Effector memory CD8-positive, alpha-beta T cell (primary cell): ENCODE measurements at regions not wholly inside any gene's neighbourhood (a gene's known extent, or its start where the extent isn't known, plus 50 kb on each side); places are given as distances from the start of the nearest gene placed in this dataset.

Experiments
- ATAC-seq: fragments of 150-1000 bp; cut with Tn5 transposase; replicated peaks from 2 replicates; pipeline ENCODE4 v1.10.0; 2021; ENCODE audit warnings: mild to moderate bottlenecking, moderate library complexity
- DNase-seq, 3 experiments: peaks; one replicate each; pipeline ENCODE4 v3.0.0; 2021
- H3K27ac Mint-ChIP-seq, 2 donors: one replicate each; pipeline ENCODE4 v1.8.0; 2022; ENCODE audit warnings: mild to moderate bottlenecking in 2 of 2, mixed read lengths in 2 of 2, moderate library complexity in 2 of 2
- H3K27me3 Mint-ChIP-seq, 2 donors: one replicate each; pipeline ENCODE4 v1.8.0; 2022; ENCODE audit warnings: mixed read lengths in 2 of 2
- H3K36me3 Mint-ChIP-seq: one replicate; pipeline ENCODE4 v1.8.0; 2022; ENCODE audit warnings: mild to moderate bottlenecking, moderate library complexity, mixed read lengths; ENCODE audit not compliant: insufficient read depth
- H3K4me1 Mint-ChIP-seq, 2 donors: one replicate each; pipeline ENCODE4 v1.8.0; 2022; ENCODE audit warnings: low read depth in 2 of 2, mixed read lengths in 2 of 2
- H3K4me3 Mint-ChIP-seq, 2 donors: one replicate each; pipeline ENCODE4 v1.8.0; 2022; ENCODE audit warnings: mild to moderate bottlenecking in 2 of 2, mixed read lengths in 2 of 2, moderate library complexity in 2 of 2
- H3K9me3 Mint-ChIP-seq, 2 donors: one replicate each; pipeline ENCODE4 v1.8.0; 2022; ENCODE audit warnings: mixed read lengths in 2 of 2

DNA sequence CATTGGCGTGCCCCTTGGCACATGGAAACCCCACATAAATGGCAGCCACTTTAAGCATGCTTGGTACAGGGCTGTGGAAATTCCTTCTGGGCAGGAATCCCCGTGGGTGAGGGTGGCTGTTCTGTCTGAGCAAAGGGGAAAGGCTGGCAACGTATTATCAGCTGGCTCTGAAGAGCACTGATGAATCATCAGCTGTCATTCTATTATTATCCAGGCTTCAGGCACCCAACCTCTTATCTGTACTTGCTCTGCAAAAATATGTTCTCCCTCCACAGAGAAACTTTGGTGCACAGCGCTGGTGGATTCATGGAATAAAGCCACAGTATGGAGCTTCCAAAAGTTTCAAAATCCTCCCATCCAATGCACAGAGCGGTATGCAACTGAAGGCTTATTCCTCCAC is 167.1 kb downstream of the TBX5 start:
- H3K27me3 Mint-ChIP-seq = peaks cover 11 to 17% of the 10 kb centered on the region in 2 donors
- DNase-seq (no peak), ATAC-seq (no peak)
- H3K9me3 Mint-ChIP-seq = peaks cover 5 to 7% of the 10 kb centered on the region in 2 donors
- H3K27ac Mint-ChIP-seq = no peak overlapping the region
- no peaks in the 10 kb centered on the region for H3K4me1 Mint-ChIP-seq
- no peaks in the 10 kb centered on the region for H3K36me3 Mint-ChIP-seq
- H3K4me3 Mint-ChIP-seq = no peak overlapping the region

DNA sequence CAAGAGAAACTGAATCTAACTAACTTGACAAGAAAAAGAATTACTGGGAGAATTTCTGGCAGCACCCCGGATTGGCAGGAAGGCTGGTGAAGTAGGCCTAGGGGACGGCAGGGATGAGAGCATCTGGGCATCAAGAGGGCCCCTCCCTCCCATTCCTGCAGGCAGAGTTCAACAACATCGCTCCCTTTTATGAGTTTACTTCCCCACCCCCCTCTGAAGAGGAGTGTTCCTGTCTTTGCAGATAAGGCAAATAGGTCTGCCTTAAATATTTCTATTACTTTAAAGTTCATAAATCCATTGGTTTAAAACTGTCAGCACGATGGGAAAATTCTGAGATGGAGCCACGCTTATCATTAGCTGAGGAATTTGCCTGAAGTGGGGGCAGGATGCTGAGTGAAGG is 168.7 kb downstream of the TBX5 start:
- no peak for ATAC-seq
- no peak for DNase-seq
- H3K9me3 Mint-ChIP-seq = peaks cover 5 to 7% of the 10 kb centered on the region in 2 donors
- H3K36me3 Mint-ChIP-seq = no peaks in the 10 kb centered on the region
- peaks cover 11 to 17% of the 10 kb centered on the region in 2 donors for H3K27me3 Mint-ChIP-seq
- no peak overlapping the region for H3K4me3 Mint-ChIP-seq
- H3K4me1 Mint-ChIP-seq = no peaks in the 10 kb centered on the region
- H3K27ac Mint-ChIP-seq = no peak overlapping the region

DNA sequence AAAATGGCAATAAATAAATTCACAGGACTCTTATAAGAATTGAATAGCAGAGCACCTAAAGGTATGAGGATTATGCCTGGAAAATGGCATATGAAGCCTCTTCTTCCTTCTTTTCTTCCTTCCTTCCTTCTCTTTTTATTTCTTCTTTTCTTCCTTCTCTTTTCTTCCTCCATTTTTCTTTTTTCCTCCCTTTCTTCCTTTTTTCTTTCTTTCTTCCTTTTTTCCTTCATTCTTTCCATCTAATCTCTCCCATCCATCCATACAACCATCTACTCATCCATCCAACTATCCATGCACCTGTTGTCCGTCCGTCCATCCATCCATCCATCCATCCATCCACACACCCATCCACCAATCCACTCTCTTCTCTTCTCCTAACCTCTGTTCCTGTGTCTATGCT is 173.8 kb downstream of the TBX5 start:
- no peak overlapping the region for H3K27ac Mint-ChIP-seq
- H3K4me3 Mint-ChIP-seq = no peak overlapping the region
- H3K27me3 Mint-ChIP-seq = no peaks in the 10 kb centered on the region
- H3K4me1 Mint-ChIP-seq = no peaks in the 10 kb centered on the region
- no peak for ATAC-seq
- H3K36me3 Mint-ChIP-seq = no peaks in the 10 kb centered on the region
- H3K9me3 Mint-ChIP-seq = no peaks in the 10 kb centered on the region
- no peak for DNase-seq

DNA sequence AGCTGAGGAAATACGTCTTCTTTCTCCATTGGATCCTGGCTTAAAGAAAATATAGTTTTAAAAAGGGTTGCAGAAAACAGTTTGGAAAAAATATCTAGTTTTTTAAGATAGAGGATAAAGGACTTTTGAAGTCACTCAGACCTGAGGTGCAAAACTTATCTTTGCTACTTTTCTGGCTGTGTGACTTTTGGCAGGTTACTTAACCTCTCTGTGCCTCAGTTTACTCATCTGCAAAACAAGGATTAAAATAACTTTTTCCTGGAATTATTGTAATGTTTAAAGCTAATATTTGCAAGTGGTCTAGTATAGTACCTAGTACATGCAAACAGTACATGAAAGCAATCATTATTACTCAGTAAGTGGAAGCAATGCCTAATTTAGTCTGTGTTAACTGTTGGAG is 176.8 kb downstream of the TBX5 start:
- H3K36me3 Mint-ChIP-seq = no peaks in the 10 kb centered on the region
- no peak for ATAC-seq
- no peaks in the 10 kb centered on the region for H3K4me1 Mint-ChIP-seq
- no peaks in the 10 kb centered on the region for H3K9me3 Mint-ChIP-seq
- no peak overlapping the region for H3K4me3 Mint-ChIP-seq
- H3K27ac Mint-ChIP-seq = no peak overlapping the region
- H3K27me3 Mint-ChIP-seq = peaks cover under 1 to 5% of the 10 kb centered on the region in 2 donors
- DNase-seq = no peak

DNA sequence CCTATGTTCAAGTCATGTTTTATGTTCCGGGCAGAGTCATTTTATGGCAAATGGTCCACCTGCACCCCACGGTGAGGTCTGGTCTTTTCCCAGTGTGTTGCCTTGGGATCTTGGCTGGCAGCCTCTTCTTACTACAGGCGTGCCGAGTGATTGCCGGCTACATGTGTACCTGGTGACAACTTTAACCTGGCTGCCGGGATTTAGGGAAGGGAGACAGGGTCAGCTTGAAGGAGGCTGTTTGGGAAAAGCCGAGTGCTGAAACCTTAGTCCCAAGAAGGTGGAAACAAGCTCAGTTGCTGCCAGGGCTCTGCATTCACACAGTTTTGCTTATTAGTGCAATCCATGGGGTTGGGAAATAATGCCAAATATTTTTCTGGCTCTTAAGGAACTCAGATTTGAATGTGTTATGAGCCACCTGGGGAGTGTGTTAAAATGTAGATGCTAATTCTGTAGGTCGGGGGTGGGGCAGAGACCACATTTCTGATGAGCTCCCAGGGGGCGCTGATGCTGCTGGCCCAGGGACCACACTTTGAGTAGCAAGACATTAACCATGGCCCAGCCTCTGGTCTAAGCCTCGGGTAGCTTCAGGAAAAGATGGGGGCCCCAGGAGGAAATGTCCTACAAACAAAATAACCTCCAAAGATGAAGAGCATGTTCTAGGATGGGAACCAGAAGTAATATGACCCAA is 179.6 kb downstream of the TBX5 start:
- Mint-ChIP-seq H3K9me3 (no peaks in the 10 kb centered on the region), H3K4me1 (no peaks in the 10 kb centered on the region), H3K36me3 (no peaks in the 10 kb centered on the region), H3K4me3 (no peak overlapping the region), H3K27ac (no peak overlapping the region), H3K27me3 (peaks cover 11 to 20% of the 10 kb centered on the region in 2 donors)
- ATAC-seq (no peak), DNase-seq (no peak)

DNA sequence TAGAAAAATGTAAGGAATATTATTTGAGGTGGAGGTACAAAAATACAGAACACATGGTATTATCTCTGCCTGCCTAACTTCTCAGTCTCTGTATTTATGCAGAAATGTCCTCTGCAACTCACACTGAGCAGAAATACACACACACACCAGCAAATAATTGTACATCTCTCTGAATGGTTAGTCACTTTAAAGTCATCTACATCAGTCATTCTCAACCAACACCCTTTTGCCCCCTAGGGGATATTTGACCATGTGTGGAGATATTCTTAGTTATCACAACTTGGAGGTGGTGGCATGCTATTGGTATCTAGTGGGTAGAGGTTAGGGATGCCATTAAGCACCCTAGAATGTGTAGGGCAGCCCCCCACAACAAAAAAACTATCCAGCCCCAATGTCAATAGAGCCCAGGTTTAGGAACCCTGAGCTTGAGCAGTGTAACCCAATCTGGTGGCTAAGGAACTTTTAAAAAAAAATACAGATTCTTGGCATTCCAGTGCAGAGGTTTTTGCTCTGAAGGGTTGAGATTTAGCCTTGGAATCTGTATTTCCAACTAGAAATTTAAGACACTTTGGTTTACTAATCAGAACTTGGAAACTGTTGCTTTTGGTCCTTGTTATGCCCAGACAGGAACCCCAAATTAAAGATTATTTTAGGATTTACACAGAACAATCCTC is 183.8 kb downstream of the TBX5 start:
- no peak for DNase-seq
- Mint-ChIP-seq H3K9me3 (peaks cover 6 to 7% of the 10 kb centered on the region in 2 donors), H3K27ac (no peak overlapping the region), H3K4me3 (no peak overlapping the region), H3K27me3 (peaks cover 11 to 20% of the 10 kb centered on the region in 2 donors), H3K4me1 (no peaks in the 10 kb centered on the region), H3K36me3 (no peaks in the 10 kb centered on the region)
- no peak for ATAC-seq

DNA sequence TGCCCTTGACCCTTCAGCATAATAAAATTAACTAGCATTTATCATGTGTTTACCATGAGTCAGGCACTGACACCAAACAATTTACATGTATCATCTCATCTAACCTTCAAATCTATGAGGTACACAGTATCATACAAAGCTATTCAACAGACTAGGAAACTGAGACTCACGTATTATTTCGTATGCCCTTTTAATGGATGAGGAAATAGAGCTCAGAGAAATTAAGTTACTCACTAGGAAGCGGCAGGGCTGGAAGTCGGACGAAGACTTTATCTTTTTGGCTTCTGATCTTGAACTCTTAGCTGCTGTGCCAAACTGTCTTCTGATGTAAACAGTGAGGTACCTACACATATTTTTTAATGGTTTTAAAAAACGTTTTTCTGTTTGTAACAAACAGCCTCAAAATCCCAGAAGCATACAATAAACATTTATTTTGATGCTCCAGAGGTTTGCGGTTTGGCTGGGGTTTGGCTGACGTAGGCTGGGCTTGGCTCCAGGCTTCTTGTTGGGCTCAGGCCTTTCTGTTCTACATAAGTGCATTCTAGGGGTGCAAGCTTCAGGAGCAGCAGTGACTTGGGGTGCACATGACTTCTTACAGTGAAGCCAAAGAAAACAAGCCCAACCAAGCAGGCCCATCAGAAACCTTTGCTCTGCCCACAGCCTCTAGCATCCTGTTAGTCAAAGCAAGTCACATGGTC is 184.7 kb downstream of the TBX5 start:
- peaks cover 19 to 20% of the 10 kb centered on the region in 2 donors for H3K27me3 Mint-ChIP-seq
- DNase-seq (no peak), ATAC-seq (no peak)
- H3K9me3 Mint-ChIP-seq = peaks cover 6 to 7% of the 10 kb centered on the region in 2 donors
- H3K27ac Mint-ChIP-seq = no peak overlapping the region
- H3K4me1 Mint-ChIP-seq = no peaks in the 10 kb centered on the region
- H3K4me3 Mint-ChIP-seq = no peak overlapping the region
- H3K36me3 Mint-ChIP-seq = no peaks in the 10 kb centered on the region

DNA sequence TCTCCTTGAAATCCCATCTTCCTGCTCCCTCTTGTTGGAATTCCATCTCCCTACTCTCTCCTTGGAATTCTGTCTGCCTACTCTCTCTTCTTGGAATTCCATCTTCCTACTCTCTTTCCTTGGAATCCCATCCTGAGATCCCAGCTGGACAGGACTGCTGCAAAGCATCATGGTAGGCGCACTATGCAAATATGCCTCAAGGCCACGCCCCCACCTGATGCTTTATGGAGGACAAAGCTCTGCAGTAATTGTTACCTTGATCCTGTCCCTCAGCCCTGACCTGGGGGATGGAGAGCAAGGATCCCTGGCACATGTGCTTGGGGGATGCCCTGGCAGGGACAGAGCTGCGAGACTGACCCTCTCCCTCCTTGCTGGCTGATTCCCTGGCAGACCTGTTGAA is 185.6 kb downstream of the TBX5 start:
- H3K4me1 Mint-ChIP-seq = no peaks in the 10 kb centered on the region
- H3K27ac Mint-ChIP-seq = no peak overlapping the region
- no peak overlapping the region for H3K4me3 Mint-ChIP-seq
- ATAC-seq (no peak), DNase-seq (no peak)
- H3K36me3 Mint-ChIP-seq = no peaks in the 10 kb centered on the region
- peaks cover 6 to 7% of the 10 kb centered on the region in 2 donors for H3K9me3 Mint-ChIP-seq
- peaks cover 20 to 21% of the 10 kb centered on the region in 2 donors for H3K27me3 Mint-ChIP-seq

DNA sequence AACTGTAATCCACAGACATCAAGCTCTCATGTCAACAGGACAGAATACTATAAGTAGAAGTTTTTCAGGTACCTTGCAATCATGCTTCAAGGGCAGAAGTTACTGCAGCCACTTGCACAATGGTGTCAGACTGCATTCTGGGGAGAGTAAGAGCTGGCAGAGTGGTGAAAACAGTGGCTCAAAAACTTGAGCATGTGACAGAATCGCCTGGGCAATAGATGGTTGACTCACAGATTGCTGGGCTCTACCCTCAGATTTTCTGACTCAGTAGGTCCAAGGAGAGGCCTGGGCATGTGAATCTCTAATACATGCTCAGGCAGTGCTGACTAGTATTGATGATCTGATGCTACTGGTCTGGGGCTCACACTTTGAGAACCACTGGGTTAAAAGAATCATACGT is 187.8 kb downstream of the TBX5 start:
- no peak overlapping the region for H3K4me3 Mint-ChIP-seq
- H3K27ac Mint-ChIP-seq = no peak overlapping the region
- no peaks in the 10 kb centered on the region for H3K36me3 Mint-ChIP-seq
- peaks cover 5 to 10% of the 10 kb centered on the region in 2 donors for H3K27me3 Mint-ChIP-seq
- DNase-seq (no peak), ATAC-seq (no peak)
- peaks cover 6 to 7% of the 10 kb centered on the region in 2 donors for H3K9me3 Mint-ChIP-seq
- no peaks in the 10 kb centered on the region for H3K4me1 Mint-ChIP-seq

DNA sequence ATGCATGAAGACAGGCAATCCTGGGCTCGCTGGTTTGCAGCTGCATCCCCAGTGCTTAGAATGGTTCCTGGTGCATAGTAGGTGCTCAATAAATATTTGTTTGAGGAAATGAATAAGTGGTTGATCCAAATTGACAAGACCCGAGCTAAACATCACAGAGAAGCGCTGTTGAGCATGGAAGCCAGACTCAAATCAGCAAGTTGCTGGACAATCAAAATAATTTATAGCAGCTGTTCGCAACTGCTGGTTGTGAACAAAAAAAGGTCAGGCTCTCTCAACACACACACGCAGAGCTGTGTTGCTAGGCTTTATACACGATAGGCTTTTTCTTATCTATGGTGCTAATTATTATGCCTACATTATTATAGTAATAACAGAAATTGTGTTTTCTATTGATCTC is 190.2 kb downstream of the TBX5 start:
- Mint-ChIP-seq H3K4me3 (no peak overlapping the region), H3K4me1 (no peaks in the 10 kb centered on the region), H3K9me3 (peaks cover 5 to 7% of the 10 kb centered on the region in 2 donors), H3K36me3 (no peaks in the 10 kb centered on the region), H3K27ac (no peak overlapping the region), H3K27me3 (peaks cover 0 to 9% of the 10 kb centered on the region in 2 donors)
- no peak for DNase-seq
- no peak for ATAC-seq

DNA sequence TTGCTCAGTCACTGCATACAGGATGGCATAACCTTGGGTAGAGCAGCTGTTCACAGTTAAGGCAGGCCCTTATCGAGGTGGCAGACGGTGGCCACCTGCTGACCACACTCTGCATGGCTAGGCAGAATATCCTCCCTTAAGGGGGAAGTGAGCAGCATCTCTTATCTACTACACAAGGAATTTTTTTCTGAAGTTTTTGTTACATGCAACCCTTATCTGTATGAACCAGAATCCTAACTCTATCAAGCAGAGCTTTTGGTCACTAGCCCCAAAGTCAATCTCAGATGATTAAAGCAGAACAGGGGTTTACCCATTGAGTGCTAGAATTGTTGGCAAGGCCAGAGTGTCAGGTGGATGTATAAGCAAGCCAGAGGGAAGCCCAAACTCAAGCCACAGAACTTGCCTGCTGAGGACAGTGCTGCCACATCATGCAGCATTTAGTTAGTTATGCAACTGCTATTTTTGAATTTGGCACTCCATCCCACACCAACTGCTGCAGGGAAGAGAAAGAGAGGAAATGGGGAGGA is 192.8 kb downstream of the TBX5 start:
- H3K27ac Mint-ChIP-seq = no peak overlapping the region
- H3K4me1 Mint-ChIP-seq = no peaks in the 10 kb centered on the region

DNA sequence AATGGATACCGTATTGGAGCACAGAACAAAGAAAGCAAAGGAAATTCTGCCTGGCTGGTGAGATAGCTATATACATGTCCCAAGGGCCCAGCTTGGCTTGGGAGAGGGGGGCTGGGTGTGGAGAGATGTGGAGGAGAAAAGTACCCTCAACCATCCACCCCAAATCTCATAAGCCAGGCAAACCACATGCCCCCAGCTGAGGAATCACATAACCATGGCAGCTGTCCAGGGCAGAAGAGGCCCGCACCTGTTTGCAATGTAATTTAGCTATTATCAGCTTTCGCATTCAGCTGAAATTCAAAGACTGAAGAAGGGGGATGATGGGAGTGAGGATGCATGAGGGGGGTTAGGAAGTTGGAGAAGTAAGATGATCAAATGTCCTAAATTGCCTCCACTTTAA is 196.1 kb downstream of the TBX5 start:
- no peaks in the 10 kb centered on the region for H3K4me1 Mint-ChIP-seq
- no peaks in the 10 kb centered on the region for H3K9me3 Mint-ChIP-seq
- no peak overlapping the region for H3K4me3 Mint-ChIP-seq
- no peak for DNase-seq
- no peak overlapping the region for H3K27ac Mint-ChIP-seq
- ATAC-seq = no peak
- no peaks in the 10 kb centered on the region for H3K36me3 Mint-ChIP-seq
- peaks cover 0 to 8% of the 10 kb centered on the region in 2 donors for H3K27me3 Mint-ChIP-seq

More for the DNA sequence above, 192.8 kb downstream of the TBX5 start:
- H3K36me3 Mint-ChIP-seq = no peaks in the 10 kb centered on the region
- ATAC-seq (no peak), DNase-seq (no peak)
- no peak overlapping the region for H3K4me3 Mint-ChIP-seq
- peaks cover 0 to 9% of the 10 kb centered on the region in 2 donors for H3K27me3 Mint-ChIP-seq
- H3K9me3 Mint-ChIP-seq = peaks cover 0 to 2% of the 10 kb centered on the region in 2 donors

DNA sequence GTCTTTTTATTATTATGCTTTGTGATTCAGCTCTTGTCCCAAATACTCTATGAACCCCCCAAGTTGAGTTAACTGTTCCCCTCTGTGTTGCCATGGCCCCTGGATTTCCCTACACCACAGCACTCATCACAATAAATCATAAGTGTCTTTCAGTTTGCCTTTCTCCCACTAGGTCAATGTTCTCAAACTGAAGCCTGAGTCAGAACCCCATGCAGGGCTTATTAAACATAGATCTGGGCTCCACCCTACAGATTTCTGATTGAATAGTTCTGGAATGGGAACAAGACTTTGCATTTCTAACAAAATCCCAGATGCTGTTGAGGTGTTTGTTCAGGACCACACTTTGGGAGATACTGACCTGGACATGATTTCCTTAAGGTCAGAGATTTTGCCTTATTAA is 199.4 kb downstream of the TBX5 start:
- Mint-ChIP-seq H3K4me1 (no peaks in the 10 kb centered on the region), H3K4me3 (no peak overlapping the region), H3K27ac (no peak overlapping the region), H3K9me3 (peaks cover 0 to 2% of the 10 kb centered on the region in 2 donors), H3K27me3 (peaks cover 5 to 12% of the 10 kb centered on the region in 2 donors), H3K36me3 (no peaks in the 10 kb centered on the region)
- DNase-seq = no peak
- ATAC-seq = no peak
